Stomach (tissue), 8 donors: ENCODE measurements at regions not wholly inside any gene's neighbourhood (a gene's known extent, or its start where the extent isn't known, plus 50 kb on each side); places are given as distances from the start of the nearest gene placed in this dataset.

Source experiments
- DNase-seq, 2 donors: peaks; one replicate each; pipeline versions ENCODE4 v3.0.0 to v3.0.0-alpha.2; 2013 to 2019
- H3K27ac ChIP-seq, 5 donors: fragments of 200-600 bp in 4 of 5; sonication (generic) in 4 of 5; one replicate each; pipeline ENCODE4 v1.5.1; 2013 to 2019; ENCODE audit warnings: mild to moderate bottlenecking in 1 of 5, moderate library complexity in 1 of 5
- H3K27me3 ChIP-seq, 3 donors: fragments of 200-600 bp; sonication (generic); one replicate each; pipeline ENCODE4 v1.5.1; 2017 to 2019; ENCODE audit warnings: mixed run types in 1 of 3
- H3K36me3 ChIP-seq, 4 donors: fragments of 200-600 bp; sonication (generic); 1 replicate in 3 of 4; 2 replicates in 1 of 4; pipeline ENCODE4 v1.5.1; 2016 to 2019
- H3K4me1 ChIP-seq, 4 donors: fragments of 200-600 bp; sonication (generic); one replicate each; pipeline ENCODE4 v1.5.1; 2016 to 2019
- H3K4me3 ChIP-seq, 4 donors: fragments of 200-600 bp; sonication (generic) in 3 of 4; one replicate each; pipeline ENCODE4 v1.5.1; 2016 to 2019; ENCODE audit warnings: mild to moderate bottlenecking in 1 of 4
- H3K9me3 ChIP-seq, 4 donors: fragments of 200-600 bp; sonication (generic); one replicate each; pipeline ENCODE4 v1.5.1; 2016 to 2019
- CTCF ChIP-seq, 7 experiments: fragments of 450-650 bp in 4 of 7; fragments of 200-600 bp in 3 of 7; sonication (generic) in 3 of 7; IDR thresholded peaks; one replicate each; pipeline ENCODE4 v1.5.1; 2016 to 2019; ENCODE audit warnings: antibody characterized with exemption in 7 of 7, control low read depth in 2 of 7, mild to moderate bottlenecking in 1 of 7
- EP300 ChIP-seq: sonication (generic); formaldehyde crosslinking; IDR thresholded peaks from one replicate; pipeline ENCODE4 v1.6.1; 2017; ENCODE audit warnings: antibody characterized with exemption
- POLR2A ChIP-seq, 4 donors: fragments of 450-650 bp; IDR thresholded peaks; one replicate each; pipeline ENCODE4 v1.6.1; 2016; ENCODE audit warnings: antibody characterized with exemption in 4 of 4, control low read depth in 2 of 4, mild to moderate bottlenecking in 1 of 4, moderate library complexity in 1 of 4
- POLR2AphosphoS5 ChIP-seq, 3 donors: sonication (generic); formaldehyde crosslinking; IDR thresholded peaks; one replicate each; pipeline ENCODE4 v1.6.1; 2016; ENCODE audit warnings: antibody characterized with exemption in 3 of 3
- WGBS, 5 donors: extraction: QIAGEN DNeasy Blood & Tissue Kit in 3 of 5; methylation state at CpG; one replicate each; pipeline versions ENCODE4 v1.1.5 to v1.1.7; 2013 to 2018; 5-methylcytosine and 5-hydroxymethylcytosine counted together
- intact Hi-C: fragments of 100-400 bp; cut with DNase I; formaldehyde crosslinking; loops from one replicate; pipeline ENCODE4 v1.15.1; 2023; ENCODE audit warnings: low total_unique reads
- donor health status: healthy with polysubstance abuse.
- donor health status: Bipolar disorder and iron deficiency.
- donor health status: healthy.

- intact Hi-C loops = no loop called here
- no peak overlapping the region for H3K27ac ChIP-seq
- H3K36me3 ChIP-seq = no peaks in the 10 kb centered on the region
- no peaks in the 10 kb centered on the region for H3K4me1 ChIP-seq
- H3K9me3 ChIP-seq = no peaks in the 10 kb centered on the region
- WGBS, 5 donors = 95 to 97% (median 96%) methylated on average over 1 of the region's 1 CpG
- TF ChIP-seq POLR2AphosphoS5 (IDR thresholded peaks at IDR 0.05) (no peak), CTCF (IDR thresholded peaks at IDR 0.05) (no peak), EP300 (no peak), POLR2A (IDR thresholded peaks at IDR 0.05) (no peak)
- no peaks in the 10 kb centered on the region for H3K27me3 ChIP-seq
- no peak overlapping the region for H3K4me3 ChIP-seq
- no peak for DNase-seq
Observed at GRCh38 chr11:26245046-26245445, 86.9 kb upstream of the ANO3 start.

GRCh38 chr11:26247340-26247739 lies 84.6 kb upstream of the ANO3 start:
- no peak overlapping the region for H3K27ac ChIP-seq
- no peak overlapping the region for H3K4me3 ChIP-seq
- intact Hi-C loops = no loop called here
- H3K27me3 ChIP-seq = no peaks in the 10 kb centered on the region
- H3K9me3 ChIP-seq = no peaks in the 10 kb centered on the region
- no peak for DNase-seq
- TF ChIP-seq CTCF (IDR thresholded peaks at IDR 0.05) = no peak
- TF ChIP-seq POLR2AphosphoS5 (IDR thresholded peaks at IDR 0.05) = no peak
- TF ChIP-seq EP300 = no peak
- TF ChIP-seq POLR2A (IDR thresholded peaks at IDR 0.05) = no peak
- no peaks in the 10 kb centered on the region for H3K4me1 ChIP-seq
- H3K36me3 ChIP-seq = no peaks in the 10 kb centered on the region

- WGBS, 5 donors = 73 to 88% (median 86%) methylated on average over 8 of the region's 8 CpGs
- TF ChIP-seq EP300 (no peak), POLR2A (IDR thresholded peaks at IDR 0.05) (no peak), CTCF (IDR thresholded peaks at IDR 0.05) (no peak), POLR2AphosphoS5 (IDR thresholded peaks at IDR 0.05) (no peak)
- H3K36me3 ChIP-seq = no peaks in the 10 kb centered on the region
- H3K27ac ChIP-seq = no peak overlapping the region
- no peaks in the 10 kb centered on the region for H3K4me1 ChIP-seq
- no peak overlapping the region for H3K4me3 ChIP-seq
- DNase-seq = no peak
- no peaks in the 10 kb centered on the region for H3K27me3 ChIP-seq
- intact Hi-C loops = no loop called here
- H3K9me3 ChIP-seq = no peaks in the 10 kb centered on the region
Observed at GRCh38 chr11:26248661-26249060, 83.3 kb upstream of the ANO3 start.

GRCh38 chr11:26254378-26254777 lies 77.6 kb upstream of the ANO3 start:
- WGBS, 5 donors = 0 to 84% (median 80%) methylated on average over 1 of the region's 1 CpG
- intact Hi-C loops = no loop called here

GRCh38 chr11:26263769-26264168 lies 68.2 kb upstream of the ANO3 start:
- no peaks in the 10 kb centered on the region for H3K9me3 ChIP-seq
- H3K36me3 ChIP-seq = no peaks in the 10 kb centered on the region
- H3K27me3 ChIP-seq = no peaks in the 10 kb centered on the region
- TF ChIP-seq POLR2A (IDR thresholded peaks at IDR 0.05) = no peak
- no peak for TF ChIP-seq CTCF (IDR thresholded peaks at IDR 0.05)
- TF ChIP-seq EP300 = no peak
- TF ChIP-seq POLR2AphosphoS5 (IDR thresholded peaks at IDR 0.05) = no peak
- intact Hi-C loops = no loop called here
- H3K4me3 ChIP-seq = no peak overlapping the region
- no peaks in the 10 kb centered on the region for H3K4me1 ChIP-seq
- no peak overlapping the region for H3K27ac ChIP-seq
- DNase-seq = no peak

More at GRCh38 chr11:26254378-26254777, 77.6 kb upstream of the ANO3 start:
- H3K4me3 ChIP-seq = no peak overlapping the region
- no peaks in the 10 kb centered on the region for H3K4me1 ChIP-seq
- no peak for TF ChIP-seq POLR2AphosphoS5 (IDR thresholded peaks at IDR 0.05)
- H3K27ac ChIP-seq = no peak overlapping the region
- H3K9me3 ChIP-seq = no peaks in the 10 kb centered on the region
- no peak for DNase-seq
- no peaks in the 10 kb centered on the region for H3K27me3 ChIP-seq
- H3K36me3 ChIP-seq = no peaks in the 10 kb centered on the region
